Peyer's patch (tissue), 4 donors: ENCODE measurements at regions not wholly inside any gene's neighbourhood (a gene's known extent, or its start where the extent isn't known, plus 50 kb on each side); places are given as distances from the start of the nearest gene placed in this dataset.

Experiments
- CTCF ChIP-seq, 6 experiments: fragments of 450-650 bp in 4 of 6; fragments of 200-600 bp in 2 of 6; sonication (generic) in 1 of 6; IDR thresholded peaks; one replicate each; pipeline ENCODE4 v1.5.1; 2017 to 2019; ENCODE audit warnings: antibody characterized with exemption in 6 of 6, mild to moderate bottlenecking in 3 of 6, moderate library complexity in 1 of 6
- POLR2A ChIP-seq, 2 donors: fragments of 450-650 bp; IDR thresholded peaks; one replicate each; pipeline ENCODE4 v1.5.1; 2017; ENCODE audit warnings: antibody characterized with exemption in 2 of 2, mild to moderate bottlenecking in 2 of 2, moderate library complexity in 2 of 2

- no peak for TF ChIP-seq CTCF (IDR thresholded peaks at IDR 0.05)
- TF ChIP-seq POLR2A (IDR thresholded peaks at IDR 0.05), result no peak
Measured at GRCh38 chr5:2993301-2993700, 241.8 kb upstream of the IRX2 start.
